Naive thymus-derived CD8-positive, alpha-beta T cell (primary cell): ENCODE measurements at regions not wholly inside any gene's neighbourhood (a gene's known extent, or its start where the extent isn't known, plus 50 kb on each side); places are given as distances from the start of the nearest gene placed in this dataset. TPM values are rescaled to one million over a fixed set of nuclear protein-coding genes. Genes with fewer than 3 reads are reported as not detected.

Source experiments
- microRNA-seq: library from miRNA; unstranded; fragments of <30 nt; microRNA quantifications from one replicate; pipeline ENCODE4 v1.2.0, GENCODE V29; 2022; ENCODE audit warnings: borderline microRNAs expressed

Small RNA genes in the stretch of these regions (microRNA-seq; reads per million reads assigned to microRNA genes)
- gene MIR4318 = not detected
- not detected for gene MIR5583-1
- gene MIR5583-2 = not detected
- not detected for gene MIR924
